Mucosa of descending colon (tissue), 3 donors: ENCODE measurements at regions not wholly inside any gene's neighbourhood (a gene's known extent, or its start where the extent isn't known, plus 50 kb on each side); places are given as distances from the start of the nearest gene placed in this dataset.
"Not testable (repeated sequence)": the region's sequence is repeated elsewhere in the genome, so short reads cannot be mapped to it uniquely, and the experiment has no call there.

Experiments
- ATAC-seq: fragments of 200-7000 bp; cut with Tn5 transposase; one replicate; pipeline ENCODE4 v1.9.1; 2020; ENCODE audit warnings: mild to moderate bottlenecking, moderate library complexity
- DNase-seq, 3 donors: peaks; one replicate each; pipeline ENCODE4 v3.0.0-alpha.2; 2020
- H3K36me3 ChIP-seq: fragments of 200-600 bp; one replicate; pipeline ENCODE4 v1.8.0; 2021; ENCODE audit warnings: low read depth, mild to moderate bottlenecking
- H3K4me1 ChIP-seq: fragments of 200-600 bp; one replicate; pipeline ENCODE4 v1.8.0; 2021; ENCODE audit warnings: low read depth, mild to moderate bottlenecking
- H3K4me3 ChIP-seq: fragments of 200-600 bp; one replicate; pipeline ENCODE4 v1.8.0; 2021; ENCODE audit warnings: mild to moderate bottlenecking
- H3K9me3 ChIP-seq: fragments of 200-600 bp; one replicate; pipeline ENCODE4 v1.8.0; 2021; ENCODE audit warnings: mild to moderate bottlenecking
- intact Hi-C, 2 donors: fragments of 100-400 bp; cut with DNase I in 1 of 2; cut with micrococcal nuclease in 1 of 2; formaldehyde crosslinking; loops; one replicate each; pipeline versions ENCODE4 v1.11.0 to v1.11.1; 2022; cut with DNase I, micrococcal nuclease
- TF ChIP-seq, protein P1 (sequence below): fragments of 200-600 bp; IDR thresholded peaks from one replicate; pipeline ENCODE4 v1.8.0; 2022; ENCODE audit warnings: antibody characterized with exemption, mild to moderate bottlenecking
- donor health status: DM: no; HTN: no; CAD: no; lungs with moderate emphysema.
- donor health status: DM: no; HTN: no; CAD: no.
- donor health status: DM: no; HTN: yes; CAD: no.

GRCh38 chr4:67328393-67328792 is 216.9 kb downstream of the CENPC start:
- ATAC-seq: no peak
- H3K9me3 ChIP-seq: no peaks in the 10 kb centered on the region
- H3K4me3 ChIP-seq: no peak overlapping the region
- intact Hi-C loops: no loop called here
- no peaks in the 10 kb centered on the region for H3K36me3 ChIP-seq
- no peaks in the 10 kb centered on the region for H3K4me1 ChIP-seq
- TF ChIP-seq, protein P1, sequence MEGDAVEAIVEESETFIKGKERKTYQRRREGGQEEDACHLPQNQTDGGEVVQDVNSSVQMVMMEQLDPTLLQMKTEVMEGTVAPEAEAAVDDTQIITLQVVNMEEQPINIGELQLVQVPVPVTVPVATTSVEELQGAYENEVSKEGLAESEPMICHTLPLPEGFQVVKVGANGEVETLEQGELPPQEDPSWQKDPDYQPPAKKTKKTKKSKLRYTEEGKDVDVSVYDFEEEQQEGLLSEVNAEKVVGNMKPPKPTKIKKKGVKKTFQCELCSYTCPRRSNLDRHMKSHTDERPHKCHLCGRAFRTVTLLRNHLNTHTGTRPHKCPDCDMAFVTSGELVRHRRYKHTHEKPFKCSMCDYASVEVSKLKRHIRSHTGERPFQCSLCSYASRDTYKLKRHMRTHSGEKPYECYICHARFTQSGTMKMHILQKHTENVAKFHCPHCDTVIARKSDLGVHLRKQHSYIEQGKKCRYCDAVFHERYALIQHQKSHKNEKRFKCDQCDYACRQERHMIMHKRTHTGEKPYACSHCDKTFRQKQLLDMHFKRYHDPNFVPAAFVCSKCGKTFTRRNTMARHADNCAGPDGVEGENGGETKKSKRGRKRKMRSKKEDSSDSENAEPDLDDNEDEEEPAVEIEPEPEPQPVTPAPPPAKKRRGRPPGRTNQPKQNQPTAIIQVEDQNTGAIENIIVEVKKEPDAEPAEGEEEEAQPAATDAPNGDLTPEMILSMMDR: no peak
- DNase-seq: no peak

GRCh38 chr4:67328018-67328278 is 217.4 kb downstream of the CENPC start:
- H3K4me3 ChIP-seq: no peak overlapping the region
- H3K36me3 ChIP-seq: no peaks in the 10 kb centered on the region
- no peaks in the 10 kb centered on the region for H3K9me3 ChIP-seq
- H3K4me1 ChIP-seq: no peaks in the 10 kb centered on the region
- ATAC-seq: no peak
- TF ChIP-seq, protein P1: no peak
- intact Hi-C loops: no loop called here
- no peak for DNase-seq

DNA sequence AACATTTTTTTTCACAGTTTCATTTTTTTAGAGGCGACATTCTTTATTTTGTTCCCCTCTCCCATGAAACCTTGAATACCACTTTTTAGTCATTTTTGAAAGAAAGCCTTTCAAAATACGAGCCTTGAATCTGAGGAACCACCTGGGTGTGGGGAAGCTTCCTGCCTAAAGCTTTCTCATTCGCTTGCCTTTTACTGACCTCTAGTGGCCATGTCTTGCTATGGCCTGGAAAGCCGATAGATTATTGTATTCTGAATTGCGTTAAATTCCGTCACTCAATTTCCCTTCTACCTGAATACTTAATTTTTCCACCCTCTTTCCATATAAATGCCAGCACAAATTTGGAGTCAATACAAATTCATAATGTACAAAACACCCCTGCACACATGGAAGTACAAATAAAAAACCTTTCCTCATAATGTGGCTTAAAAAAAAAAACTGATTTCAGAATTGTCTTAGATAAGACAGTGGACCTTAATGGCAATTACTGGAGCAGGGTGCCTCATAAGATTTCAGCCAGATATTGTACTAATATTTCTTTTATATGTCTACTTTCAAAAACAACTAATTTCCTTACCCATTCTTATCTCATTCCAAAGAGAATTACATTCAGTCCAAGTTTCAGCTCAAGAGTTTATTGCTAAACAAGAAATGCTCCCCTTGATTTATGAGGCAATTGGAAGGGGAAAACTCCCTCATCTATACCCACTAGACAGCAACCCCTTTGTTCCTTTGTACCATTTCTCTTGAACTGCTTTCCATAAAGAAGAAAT is 217.9 kb downstream of the CENPC start:
- TF ChIP-seq, protein P1: peak; percentile 76
- no peak overlapping the region for H3K4me3 ChIP-seq
- no peaks in the 10 kb centered on the region for H3K36me3 ChIP-seq
- no peaks in the 10 kb centered on the region for H3K9me3 ChIP-seq
- peak; percentile 77 for ATAC-seq
- intact Hi-C loops: no loop called here
- DNase-seq: peak in 1 of 3 donors; percentile 72
- H3K4me1 ChIP-seq: no peaks in the 10 kb centered on the region

GRCh38 chr4:67325791-67326190 is 219.5 kb downstream of the CENPC start:
- DNase-seq (no peak), ATAC-seq (no peak)
- TF ChIP-seq, protein P1: no peak
- Histone ChIP-seq H3K9me3 (no peaks in the 10 kb centered on the region), H3K36me3 (no peaks in the 10 kb centered on the region), H3K4me3 (no peak overlapping the region), H3K4me1 (no peaks in the 10 kb centered on the region)
- intact Hi-C loops: no loop called here

DNA sequence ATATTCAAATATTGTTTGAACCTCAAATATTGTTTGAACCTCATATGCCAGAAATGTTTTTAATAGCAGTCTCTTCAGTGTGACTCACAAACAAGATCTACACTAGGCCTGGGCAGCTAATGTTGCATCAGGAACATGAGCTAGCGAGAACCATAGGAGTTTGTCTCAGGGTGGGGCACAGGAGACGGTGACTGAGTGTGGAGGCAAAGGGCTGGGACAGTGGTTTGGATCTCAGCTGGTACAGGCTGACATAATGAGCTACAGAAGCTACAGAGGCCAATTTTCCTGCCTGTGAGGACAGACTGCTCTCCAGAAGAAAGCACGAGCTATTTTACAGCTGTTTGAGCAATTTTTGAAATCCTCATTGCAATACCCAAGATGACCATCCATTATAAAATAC is 224.7 kb downstream of the CENPC start:
- intact Hi-C loops: no loop called here
- H3K4me3 ChIP-seq: no peak overlapping the region
- H3K36me3 ChIP-seq: no peaks in the 10 kb centered on the region
- no peak for ATAC-seq
- TF ChIP-seq, protein P1: no peak
- H3K9me3 ChIP-seq: no peaks in the 10 kb centered on the region
- H3K4me1 ChIP-seq: no peaks in the 10 kb centered on the region
- DNase-seq: no peak

DNA sequence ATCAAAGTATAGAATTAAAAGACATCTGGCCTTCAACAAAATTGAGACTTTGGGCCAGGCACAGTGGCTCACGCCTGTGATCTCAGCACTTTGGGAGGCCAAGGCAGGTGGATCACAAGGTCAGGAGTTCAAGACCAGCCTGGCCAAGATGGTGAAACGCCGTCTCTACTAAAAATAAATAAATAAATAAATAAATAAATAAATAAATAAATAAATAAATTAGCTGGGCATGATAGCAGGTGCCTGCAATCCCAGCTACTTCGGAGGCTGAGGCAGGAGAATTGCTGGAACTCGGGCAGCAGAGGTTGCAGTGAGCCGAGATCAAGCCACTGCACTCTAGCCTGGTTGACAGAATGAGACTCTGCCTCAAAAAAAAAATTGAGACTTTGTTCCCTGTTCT is 225.7 kb downstream of the CENPC start:
- intact Hi-C loops, H3K4me3 ChIP-seq, H3K4me1 ChIP-seq, DNase-seq, H3K36me3 ChIP-seq, ATAC-seq, H3K9me3 ChIP-seq: not testable (repeated sequence)

DNA sequence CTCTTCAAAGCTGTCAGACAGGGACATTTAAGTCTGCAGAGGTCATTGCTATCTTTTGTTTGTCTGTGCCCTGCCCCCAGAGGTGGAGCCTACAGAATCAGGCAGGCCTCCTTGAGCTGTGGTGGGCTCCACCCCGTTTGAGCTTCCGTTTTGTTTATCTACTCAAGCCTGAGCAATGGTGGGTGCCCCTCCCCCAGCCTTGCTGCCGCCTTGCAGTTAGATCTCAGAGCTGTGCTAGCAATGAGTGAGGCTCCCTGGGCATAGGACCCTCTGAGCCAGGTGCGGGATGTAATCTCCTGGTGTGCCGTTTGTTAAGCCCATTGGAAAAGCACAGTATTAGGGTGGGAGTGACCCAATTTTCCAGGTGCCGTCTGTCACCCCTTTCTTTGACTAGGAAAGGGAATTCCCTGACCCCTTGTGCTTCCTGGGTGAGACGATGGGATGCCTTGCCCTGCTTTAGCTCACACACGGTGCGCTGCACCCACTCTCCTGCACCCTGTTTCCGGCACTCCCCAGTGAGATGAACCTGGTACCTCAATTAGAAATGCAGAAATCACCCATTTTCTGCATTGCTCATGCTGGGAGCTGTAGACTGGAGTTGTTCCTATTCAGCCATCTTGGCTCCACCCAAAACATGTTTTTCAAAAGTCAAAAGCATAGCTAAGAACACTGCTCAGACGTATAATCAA is 244.7 kb downstream of the CENPC start:
- H3K9me3 ChIP-seq: not testable (repeated sequence)

More for the DNA sequence above, 244.7 kb downstream of the CENPC start:
- H3K4me3 ChIP-seq, ATAC-seq, intact Hi-C loops, H3K4me1 ChIP-seq, DNase-seq, H3K36me3 ChIP-seq: not testable (repeated sequence)
